ENCODE measurements at regions not wholly inside any gene's neighbourhood (a gene's known extent, or its start where the extent isn't known, plus 50 kb on each side); places are given as distances from the start of the nearest gene placed in this dataset.
A peak's percentile ranks its signal among the peaks of the same experiment; 100 is the strongest.

DNA sequence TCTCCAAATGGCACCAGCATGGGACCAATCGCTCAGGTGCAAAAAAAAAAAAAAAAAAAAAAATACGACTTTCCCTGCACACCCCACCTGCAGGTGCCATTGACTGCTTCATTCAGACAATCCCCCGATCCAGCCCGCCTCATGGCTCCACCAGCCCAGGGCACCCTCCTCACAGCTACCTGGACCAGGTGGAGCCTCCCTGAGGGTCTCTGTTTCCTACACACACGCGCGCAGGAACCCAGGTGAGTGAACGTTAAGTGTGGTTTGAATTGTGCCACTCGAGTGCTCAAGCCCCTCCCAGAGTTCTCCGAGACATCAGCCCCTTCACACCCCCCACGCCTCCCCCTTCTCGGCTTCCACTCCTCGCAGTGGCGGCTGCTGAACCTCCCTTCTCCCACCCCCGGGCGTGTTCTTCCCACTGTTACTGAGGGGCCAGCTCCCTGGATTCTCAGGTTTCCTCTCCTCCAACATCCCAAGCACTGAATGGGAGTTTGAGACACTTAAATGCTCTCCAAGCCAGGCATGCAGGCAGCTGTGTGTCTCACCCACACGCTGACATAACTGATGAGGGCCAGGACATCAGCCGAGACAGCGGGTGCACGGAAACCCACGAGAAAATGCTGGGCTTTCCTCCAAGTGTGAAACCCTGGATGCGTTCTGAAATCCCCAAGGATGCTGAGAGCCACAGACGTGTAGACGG is 88.8 kb upstream of the SNTG2 start:
- DNase-seq (ENCODE audit: low read depth in 2 of 2): no peak

DNA sequence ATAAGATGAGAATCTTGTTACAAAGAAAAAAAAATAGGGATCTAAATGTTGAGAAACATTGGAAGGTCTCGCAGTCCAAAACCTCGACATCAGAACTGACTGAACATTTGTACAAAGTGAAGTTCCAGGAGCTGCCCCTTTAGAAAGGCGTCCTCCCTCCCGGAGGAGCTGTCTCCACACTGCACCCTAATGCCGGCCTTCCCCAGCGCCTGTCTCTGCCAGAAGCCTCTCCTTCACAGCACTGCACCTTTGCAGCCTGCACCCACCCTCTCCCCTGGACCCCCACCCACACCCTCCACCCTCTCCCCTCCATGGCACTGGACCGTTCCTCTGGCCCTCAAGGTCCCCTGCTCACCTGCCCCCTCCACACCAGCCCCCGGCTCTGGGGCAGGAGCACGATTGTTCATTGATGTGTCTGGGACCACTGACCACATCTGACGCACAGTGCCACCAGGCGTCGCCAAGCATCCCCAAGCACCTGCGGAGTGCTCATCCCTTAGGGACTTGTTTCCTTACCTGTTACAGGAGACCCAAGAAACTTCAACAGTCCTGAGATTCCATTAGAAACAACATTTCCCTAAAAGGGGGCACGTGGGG is 90.3 kb upstream of the SNTG2 start:
- DNase-seq (ENCODE audit: low read depth in 2 of 2): no peak

DNA sequence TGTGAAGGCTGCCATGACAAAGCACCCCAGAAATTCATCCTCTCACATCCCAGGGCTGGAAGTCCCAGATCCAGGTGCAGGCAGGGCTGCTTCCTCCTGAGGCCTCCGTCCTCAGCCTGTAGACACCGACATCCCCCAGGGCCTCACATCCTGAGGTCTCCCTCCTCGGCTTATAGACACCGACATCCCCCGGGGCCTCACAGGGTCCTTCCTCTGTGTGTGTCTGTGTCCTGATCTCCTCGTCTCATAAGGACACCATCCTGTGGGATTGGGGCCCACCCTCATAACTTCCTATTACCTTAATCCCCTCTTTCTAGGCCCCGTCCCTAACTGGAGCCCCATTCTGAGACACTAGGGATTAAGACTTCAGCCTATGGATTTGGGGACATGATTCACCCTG is 92.0 kb upstream of the SNTG2 start:
- no peak for DNase-seq (ENCODE audit: low read depth in 2 of 2)

DNA sequence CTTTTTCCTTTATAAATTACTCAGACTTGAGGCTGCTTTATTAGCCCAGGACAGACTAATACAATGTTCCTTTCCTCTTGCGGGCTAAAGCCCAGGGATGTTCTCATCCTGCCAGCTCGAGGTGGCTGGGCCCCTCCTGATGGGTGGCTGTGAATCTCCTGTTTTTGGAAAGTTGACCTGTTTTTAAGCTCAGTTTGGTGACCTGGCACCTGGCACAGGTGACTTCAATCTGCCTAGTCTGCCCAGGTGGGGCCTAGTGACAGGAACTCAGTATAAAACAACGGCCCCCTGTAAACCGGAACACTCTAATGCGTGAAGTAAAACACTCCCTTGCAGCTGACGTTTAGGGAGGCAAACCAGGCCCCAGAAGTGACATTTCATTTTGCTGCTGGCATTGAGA is 92.7 kb upstream of the SNTG2 start:
- no peak for DNase-seq (ENCODE audit: low read depth in 2 of 2)

DNA sequence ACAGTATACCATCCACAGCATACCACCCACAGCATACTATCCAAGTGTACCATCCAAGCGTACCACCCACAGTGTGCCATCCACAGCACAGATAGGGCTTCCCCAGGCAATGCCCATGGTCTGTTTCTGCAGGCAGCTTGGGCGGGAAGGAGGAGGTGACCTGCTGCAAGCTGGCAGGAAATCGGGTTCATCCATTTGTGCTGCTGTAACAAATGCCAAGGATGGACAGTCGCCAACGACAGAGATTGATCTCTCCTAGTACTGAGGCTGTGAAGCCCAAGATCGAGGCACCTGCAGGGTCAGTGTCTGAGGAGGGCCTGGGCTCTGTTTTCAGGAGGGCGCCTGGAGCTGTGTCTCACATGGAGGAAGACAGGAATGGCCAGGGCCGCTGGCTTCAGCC is 93.6 kb upstream of the SNTG2 start:
- no peak for DNase-seq (ENCODE audit: low read depth in 2 of 2)

DNA sequence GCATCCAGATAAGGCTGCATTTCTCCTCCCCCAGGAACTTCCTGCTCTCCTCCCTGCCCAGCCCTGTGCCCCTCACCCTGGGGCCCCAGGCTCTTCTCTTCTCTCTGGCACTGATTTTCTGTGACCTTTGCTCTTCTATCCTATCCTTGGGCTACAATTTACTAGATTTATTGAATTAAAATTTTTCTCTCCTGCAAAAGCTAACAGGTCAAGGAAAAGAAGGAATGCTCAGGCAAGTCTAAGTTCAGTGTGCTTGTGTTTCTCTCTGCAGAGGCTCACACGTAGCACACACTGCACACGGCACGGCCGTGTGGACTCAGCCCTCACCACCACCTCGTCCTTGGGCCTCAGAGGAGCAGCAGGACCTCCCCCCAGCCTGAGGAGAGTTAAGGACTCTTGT is 94.2 kb upstream of the SNTG2 start:
- no peak for DNase-seq (ENCODE audit: low read depth in 2 of 2)

DNA sequence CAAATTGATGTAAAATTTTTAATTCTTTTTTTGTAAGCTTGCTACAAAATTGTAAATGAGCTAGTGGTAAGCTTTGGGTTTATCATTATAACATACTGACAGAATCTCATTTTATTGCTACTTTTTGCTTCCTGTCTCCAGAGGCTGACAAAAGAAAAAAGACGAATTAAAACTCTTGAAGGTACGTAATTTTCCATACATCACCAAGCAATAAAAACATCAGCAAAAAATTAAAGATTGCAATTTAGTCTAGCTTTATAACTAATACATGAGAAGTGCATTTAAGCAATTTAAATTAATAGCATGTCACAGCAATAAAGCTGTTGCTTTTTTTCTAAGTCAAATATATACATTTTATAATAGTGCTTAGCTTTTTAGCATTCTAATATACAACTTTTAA is 94.6 kb upstream of the SNTG2 start:
- DNase-seq (ENCODE audit: low read depth in 2 of 2): no peak

DNA sequence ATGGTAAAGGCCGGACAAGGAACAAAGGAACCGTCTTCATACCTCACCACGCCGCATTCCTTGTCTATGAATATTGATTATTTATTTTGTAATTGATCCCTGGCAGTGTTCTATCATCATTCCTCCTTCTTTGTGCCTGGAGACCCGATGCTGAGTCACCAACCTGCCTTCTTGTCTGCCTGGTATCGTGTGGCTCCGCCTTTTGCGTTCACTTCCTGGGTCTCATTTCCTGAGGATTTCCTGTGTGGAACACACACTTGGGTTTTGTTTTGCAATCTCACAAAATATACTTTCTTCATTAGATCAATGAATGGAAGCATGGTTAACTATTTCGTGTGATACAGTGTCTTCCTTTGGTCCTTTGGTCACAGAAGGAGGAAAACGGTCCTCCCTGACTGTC is 95.5 kb upstream of the SNTG2 start:
- DNase-seq (ENCODE audit: low read depth in 2 of 2): no peak

DNA sequence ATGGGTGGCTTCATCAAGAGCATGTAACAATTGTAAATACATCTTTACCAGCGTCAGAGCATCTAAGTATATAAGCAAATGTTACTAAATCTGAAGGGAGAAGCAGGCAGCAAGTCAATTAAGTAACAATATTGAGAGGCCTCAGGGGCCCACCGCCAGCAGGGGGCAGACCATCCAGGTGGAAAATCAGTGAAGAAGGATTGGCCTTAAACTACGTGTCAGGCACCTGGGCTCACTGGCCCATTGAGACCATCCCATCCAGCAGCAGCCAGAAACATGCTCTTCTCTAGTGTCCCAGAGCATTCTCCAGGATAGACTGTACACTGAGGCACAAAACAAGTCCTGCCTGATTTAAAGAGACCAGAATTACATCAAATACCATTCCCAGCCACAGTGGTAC is 96.2 kb upstream of the SNTG2 start:
- peak in 1 of 2 donors; percentile 27 for DNase-seq (ENCODE audit: low read depth in 2 of 2)

DNA sequence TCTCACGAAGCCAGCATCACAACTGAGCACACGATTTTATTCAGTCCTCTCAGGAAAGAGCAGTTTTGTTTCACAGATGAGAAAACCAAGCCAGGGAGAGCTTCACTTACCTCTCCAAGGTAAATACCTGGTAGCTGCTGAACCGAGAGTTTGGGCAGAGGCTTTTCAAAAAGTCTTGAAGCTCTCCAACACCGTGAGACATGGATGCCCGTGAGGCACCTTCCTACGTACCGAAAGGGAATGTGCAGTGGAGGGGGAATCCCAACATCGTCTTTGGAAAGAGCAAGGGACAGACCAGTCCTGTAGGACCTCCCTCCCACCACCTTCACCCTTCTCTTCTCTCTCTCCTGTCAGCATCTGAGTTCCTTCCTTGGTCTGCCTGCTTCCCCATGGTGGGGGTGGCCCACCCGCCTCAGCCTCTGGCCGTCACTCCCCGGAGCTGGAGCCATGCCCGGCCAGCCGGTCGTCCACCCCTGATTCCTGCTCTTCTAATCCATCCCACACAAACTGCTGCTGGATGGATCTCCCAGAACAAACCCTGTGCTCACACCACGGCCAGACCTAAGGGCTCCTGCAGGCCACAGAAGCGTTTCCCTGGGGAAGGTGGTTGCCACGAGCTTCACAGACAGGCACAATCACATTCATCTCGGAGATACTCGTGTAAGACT is 97.3 kb upstream of the SNTG2 start:
- DNase-seq (ENCODE audit: low read depth in 2 of 2): no peak

DNA sequence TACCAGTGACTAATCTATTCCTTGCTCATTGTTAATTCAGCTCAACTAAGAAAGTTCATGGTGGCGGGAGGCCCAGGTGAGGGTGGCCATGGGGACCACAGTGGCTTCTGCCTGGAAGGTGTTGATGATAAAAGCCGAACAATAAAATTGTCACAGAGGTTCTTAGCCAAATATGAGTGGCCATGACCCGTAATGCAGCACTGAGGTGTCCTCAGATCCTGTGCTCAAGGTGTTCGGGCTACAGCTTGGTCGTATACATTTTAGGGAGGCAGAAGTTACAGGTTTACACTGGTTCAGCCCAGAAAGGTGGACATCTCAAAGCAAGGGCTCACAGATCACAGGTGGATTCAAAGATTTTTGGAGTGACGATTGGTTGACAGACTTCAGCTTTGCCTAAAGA is 98.5 kb upstream of the SNTG2 start:
- DNase-seq (ENCODE audit: low read depth in 2 of 2): no peak

DNA sequence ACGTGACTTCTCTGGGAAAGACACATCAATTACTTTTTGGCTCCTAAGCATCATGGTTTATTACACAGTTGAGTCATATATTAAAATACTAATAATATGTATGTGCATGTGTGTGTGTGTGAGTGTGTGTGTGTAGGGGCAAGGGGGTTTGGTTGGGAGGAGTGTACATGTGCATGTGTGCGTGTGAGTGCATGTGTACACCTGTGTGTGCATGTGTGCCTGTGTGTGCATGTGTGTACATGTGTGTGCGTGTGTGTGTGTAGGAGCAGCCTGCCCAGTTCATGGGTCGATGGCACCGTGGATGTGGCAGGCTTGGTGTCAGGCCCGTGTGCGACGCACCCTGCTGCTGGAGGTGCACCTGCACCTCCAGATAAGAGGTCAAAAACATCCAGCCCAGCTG is 99.0 kb upstream of the SNTG2 start:
- no peak for DNase-seq (ENCODE audit: low read depth in 2 of 2)

DNA sequence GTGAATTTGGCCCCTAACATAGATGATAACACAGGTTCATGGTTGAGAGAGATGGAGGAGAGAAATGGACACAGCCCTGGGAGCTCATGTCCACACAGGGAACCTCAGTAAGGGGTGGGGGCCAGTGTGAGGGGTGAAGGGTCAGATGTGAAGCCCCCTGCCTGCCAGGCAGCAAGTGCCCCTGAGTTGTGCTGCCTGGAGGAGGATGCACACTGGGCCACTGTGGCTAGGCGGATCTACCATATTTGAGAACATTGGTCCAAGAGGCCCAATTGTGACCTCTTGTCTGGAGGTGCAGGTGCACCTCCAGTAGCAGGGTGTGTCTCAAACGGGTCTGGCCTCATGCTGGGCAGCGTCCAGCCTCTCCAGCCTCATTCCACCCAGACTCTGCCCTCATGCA is 99.6 kb upstream of the SNTG2 start:
- DNase-seq (ENCODE audit: low read depth in 2 of 2): no peak

DNA sequence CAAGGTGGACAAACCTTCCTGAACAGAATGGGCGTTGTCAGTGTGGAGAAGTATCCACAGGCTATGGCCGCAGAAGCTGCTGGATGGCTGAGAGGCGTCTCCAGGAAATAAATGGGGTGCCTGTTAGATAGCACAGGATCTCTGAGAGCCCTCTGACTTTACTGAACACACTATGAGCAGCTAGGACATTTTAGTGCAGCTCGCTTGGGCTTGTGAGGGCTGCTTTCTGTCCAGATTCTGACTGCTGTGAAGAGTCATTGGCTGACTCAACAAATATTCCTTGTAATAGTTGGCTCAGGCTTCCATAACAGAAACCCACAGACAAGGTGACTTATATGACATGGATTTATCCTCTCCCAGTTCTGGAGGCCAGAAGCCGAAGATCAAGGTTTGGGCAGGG is 100.2 kb upstream of the SNTG2 start:
- DNase-seq (ENCODE audit: low read depth in 2 of 2): no peak

DNA sequence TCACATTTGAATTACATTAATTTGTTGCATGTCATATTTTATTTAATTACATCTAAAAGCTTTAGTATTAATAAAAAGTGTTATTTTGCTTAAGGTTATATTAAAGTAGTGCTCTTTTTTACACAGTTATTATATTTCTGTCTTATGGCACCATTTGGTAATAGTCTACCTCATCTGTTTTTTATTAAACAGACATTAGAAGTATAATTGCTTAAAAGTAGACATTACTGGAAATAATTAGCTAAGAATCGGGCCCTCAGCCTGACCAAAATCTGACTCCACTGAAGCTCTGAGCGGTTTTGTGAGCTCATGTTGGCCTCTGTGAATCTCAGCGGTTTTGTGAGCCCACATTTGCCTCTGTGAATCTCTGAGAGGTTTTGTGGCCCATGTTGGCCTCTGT is 102.5 kb upstream of the SNTG2 start:
- DNase-seq (ENCODE audit: low read depth in 2 of 2): no peak

DNA sequence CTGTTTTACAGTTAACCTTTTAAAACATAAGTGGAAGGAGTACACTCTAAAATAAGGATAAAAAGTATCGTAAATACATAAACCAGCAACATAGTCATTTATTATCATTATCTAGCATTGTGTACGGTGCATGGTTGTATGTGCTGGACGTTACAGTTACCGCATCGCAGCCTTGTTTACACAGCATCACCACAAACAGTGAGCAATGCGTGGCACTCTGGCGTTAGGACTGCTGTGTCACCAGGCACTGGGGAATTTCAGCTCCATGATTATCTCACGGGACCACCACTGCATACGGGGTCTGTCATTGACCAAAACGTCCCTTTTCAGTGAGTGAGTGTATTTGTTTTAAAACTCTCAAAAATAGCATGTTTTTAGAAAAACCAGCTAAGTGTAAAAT is 103.0 kb upstream of the SNTG2 start:
- DNase-seq (ENCODE audit: low read depth in 2 of 2): no peak

DNA sequence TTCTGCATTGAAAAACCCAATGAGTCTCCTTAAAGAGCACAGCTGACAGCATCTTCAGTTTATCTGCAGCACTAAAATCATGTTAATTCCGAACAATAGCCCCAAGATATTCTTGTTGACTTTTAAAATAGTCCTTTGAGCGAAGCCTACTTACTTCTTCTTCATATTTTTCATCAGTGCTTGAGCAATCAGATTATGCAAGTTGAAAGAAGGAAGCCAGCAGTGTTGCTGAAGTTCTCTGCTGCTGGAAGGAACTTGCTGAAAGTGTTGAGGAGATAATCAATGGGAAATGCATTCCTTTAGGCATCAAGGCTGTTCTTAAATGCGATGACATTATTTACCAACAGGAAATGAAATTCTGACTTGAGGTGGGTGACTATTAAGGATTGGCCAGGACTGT is 105.9 kb upstream of the SNTG2 start:
- no peak for DNase-seq (ENCODE audit: low read depth in 2 of 2)

DNA sequence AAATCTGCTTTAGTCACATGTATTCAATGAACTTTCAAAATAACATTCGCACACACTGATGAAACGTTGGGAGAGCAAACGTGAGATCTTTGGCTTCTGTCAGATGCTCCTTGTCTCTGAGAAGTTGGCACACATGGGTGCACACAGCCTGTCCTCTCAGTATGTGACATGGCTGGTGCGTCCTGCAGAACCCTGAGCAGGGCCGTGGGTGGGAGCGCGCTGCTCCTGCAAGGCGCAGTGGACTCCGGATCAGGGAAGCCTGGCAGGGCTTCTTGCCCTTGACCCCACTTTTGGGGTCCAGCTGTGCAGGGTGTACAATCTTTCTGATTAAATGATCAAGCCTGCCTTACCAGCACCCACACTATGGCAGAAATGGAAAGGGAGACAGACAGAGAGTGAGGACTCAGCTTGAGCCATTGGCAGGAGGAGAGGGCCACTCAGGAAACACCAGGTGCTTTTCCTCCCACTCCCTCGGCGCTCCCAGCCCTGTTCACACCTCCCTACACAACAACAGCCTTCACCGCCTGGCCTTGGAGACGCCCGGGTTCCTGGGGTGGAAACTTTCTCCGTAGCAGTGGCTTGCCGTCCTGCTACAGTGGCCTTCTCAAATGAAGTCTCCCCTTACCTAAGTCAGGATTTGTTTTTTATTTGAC is 108.4 kb upstream of the SNTG2 start:
- DNase-seq (ENCODE audit: low read depth in 2 of 2): no peak

DNA sequence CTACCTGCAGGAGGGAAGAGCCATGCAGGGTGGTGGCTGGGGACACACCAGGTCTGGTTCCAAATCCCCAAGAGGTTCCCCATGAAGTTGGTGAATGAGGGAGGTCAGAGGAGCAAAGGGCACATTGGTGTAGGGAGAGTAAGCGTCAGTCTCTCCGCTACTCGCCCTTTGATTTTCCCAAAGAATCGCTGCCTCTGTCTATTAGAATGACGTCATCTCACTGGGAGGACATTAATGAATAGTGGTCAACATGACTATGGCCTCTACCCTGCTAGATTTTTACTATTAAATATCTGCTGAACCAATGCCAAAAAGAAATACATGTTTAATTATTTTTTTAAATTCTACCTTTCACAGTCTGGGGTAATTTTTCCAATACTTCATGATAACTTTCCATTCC is 109.6 kb upstream of the SNTG2 start:
- no peak for DNase-seq (ENCODE audit: low read depth in 2 of 2)

DNA sequence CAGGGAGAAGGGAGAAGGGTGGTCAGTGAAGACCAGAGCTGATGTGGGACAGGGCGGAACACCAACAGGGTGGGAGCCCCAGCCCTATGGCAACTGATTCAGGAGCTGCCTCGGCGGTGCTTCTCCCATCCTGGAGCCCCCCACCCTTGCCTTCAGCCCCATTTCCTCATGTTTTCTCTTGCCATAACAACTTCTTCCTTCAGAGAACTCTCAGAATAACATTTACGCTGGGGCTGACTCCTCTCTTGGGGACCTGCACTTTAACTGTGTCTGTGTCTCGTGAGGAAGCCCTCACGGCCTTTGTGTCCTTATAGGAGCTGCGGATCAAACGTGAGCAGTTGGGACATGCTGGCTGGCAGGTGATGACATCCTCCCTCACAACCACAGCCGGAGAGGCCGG is 116.4 kb upstream of the SNTG2 start:
- DNase-seq (ENCODE audit: low read depth in 2 of 2): no peak

DNA sequence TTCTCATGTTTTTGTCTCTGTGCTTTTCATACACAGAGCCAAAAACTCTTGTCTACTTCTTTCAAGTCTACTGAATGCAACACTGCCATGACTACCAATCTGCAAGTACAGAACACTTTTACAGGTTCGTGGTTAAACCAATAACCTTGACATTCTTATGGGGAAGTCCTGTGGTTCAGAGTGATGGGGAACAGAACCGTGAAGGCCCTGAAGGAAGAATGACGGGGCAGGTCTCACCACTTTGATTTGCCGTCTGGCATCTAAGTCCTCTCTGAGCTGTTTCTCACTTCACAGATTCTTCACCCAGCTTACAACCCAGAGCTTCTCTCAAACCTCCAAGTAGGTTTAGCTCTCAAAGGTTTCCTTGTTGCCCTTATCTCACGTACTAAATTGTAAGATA is 117.5 kb upstream of the SNTG2 start:
- no peak for DNase-seq (ENCODE audit: low read depth in 2 of 2)

DNA sequence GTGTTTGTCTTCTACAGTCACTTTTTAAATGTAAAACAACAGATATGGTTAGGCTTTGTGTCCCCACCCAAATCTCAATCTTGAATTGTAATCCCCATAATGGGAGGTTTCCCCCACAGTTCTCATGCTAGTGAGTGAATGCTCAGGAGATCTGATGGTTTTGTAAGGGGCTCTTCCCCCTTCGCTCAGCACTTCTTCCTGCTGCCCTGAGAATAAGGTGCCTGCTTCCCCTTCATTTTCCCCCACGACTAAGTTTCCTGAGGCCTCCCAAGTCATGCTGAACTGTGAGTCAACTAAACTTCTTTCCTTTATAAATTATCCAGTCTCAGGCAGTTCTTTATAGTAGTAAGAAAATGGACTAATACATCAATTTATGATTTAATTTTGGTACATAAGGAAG is 118.0 kb upstream of the SNTG2 start:
- DNase-seq (ENCODE audit: low read depth in 2 of 2): no peak

DNA sequence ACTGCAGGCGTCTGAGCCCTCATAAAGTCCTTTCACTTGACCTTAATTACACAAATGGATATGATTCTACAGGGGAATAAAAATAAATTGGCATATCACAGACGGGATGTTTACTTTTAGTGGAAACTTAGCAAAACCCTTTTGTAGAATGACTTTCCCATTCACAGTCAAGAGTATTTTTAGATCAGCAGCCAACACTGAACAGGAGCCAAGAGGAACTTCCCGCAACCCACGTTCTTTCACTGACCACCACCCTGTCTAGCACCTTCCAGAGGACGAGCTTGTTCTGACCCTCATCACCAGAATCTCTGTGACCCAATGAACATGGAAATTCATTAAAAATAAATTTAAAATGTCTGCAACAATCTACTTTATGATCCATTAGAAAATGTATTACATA is 119.0 kb upstream of the SNTG2 start:
- no peak for DNase-seq (ENCODE audit: low read depth in 2 of 2)
